AG09319 (cell line): ENCODE measurements at regions not wholly inside any gene's neighbourhood (a gene's known extent, or its start where the extent isn't known, plus 50 kb on each side); places are given as distances from the start of the nearest gene placed in this dataset.

Source experiments
- DNase-seq: peaks from one replicate; pipeline ENCODE4 v3.0.0-alpha.2; 2010; ENCODE audit warnings: low read depth; ENCODE audit errors: extremely low read depth
- TF ChIP-seq, protein P1 (sequence below): IDR thresholded peaks from 2 replicates; pipeline ENCODE4 v1.5.1; 2011; ENCODE audit warnings: low read depth, mild to moderate bottlenecking, inconsistent platforms, low read length, moderate library complexity

GRCh38 chr13:60642552-60642951, 245.5 kb downstream of the TDRD3 start:
- DNase-seq: no peak
- TF ChIP-seq, protein P1, sequence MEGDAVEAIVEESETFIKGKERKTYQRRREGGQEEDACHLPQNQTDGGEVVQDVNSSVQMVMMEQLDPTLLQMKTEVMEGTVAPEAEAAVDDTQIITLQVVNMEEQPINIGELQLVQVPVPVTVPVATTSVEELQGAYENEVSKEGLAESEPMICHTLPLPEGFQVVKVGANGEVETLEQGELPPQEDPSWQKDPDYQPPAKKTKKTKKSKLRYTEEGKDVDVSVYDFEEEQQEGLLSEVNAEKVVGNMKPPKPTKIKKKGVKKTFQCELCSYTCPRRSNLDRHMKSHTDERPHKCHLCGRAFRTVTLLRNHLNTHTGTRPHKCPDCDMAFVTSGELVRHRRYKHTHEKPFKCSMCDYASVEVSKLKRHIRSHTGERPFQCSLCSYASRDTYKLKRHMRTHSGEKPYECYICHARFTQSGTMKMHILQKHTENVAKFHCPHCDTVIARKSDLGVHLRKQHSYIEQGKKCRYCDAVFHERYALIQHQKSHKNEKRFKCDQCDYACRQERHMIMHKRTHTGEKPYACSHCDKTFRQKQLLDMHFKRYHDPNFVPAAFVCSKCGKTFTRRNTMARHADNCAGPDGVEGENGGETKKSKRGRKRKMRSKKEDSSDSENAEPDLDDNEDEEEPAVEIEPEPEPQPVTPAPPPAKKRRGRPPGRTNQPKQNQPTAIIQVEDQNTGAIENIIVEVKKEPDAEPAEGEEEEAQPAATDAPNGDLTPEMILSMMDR: no peak

DNA sequence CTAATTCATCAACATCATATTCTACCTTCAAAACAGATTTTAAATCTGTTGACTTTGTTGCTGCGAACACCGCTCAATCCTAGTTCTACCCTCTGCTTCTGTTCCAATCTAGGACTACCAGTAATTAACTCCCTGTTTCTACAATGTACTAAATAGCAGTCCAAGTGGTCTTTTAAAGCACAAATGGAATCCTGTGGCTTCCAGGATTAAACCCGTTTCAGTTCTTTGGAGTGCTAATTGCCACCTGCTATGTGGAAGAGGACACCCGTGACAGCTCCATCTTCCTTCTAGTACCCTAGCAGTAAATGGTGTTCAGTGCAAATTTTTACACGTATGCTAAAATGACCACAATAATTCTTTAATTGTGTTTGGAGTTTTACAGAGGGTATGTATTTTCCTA, 232.1 kb downstream of the TDRD3 start:
- TF ChIP-seq, protein P1: no peak
- DNase-seq: no peak

DNA sequence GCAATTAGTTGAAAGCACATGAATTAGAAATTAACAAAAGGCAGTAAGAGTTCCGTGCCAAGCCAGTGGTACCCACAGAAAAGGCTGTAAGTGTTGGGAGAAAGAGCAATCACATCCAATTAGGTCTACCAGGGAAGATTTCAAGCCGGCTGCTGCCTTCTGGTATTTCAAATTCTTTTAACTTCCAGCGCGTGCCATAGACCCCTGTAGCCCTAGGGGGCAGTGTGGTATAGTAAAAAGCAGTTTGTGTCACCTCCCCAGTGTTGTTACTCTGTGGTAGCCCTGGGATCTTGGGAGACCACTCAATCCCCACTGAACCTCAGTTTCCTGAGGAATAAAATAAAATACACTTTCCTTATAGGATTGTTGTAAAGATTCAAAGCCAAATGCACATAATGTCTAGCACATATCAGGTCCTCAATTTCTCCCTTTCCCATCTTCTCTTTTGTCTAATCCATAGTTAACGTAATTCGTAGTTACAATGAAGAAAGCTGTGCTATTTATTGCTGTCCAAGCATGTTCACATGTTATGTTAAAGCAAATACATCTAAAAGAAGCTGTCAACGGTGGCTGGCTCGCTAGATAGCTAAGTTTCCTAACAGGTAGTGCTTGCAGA, 230.2 kb downstream of the TDRD3 start:
- DNase-seq: no peak
- TF ChIP-seq, protein P1: peak; percentile 40
